T47D (cell line): ENCODE measurements at regions not wholly inside any gene's neighbourhood (a gene's known extent, or its start where the extent isn't known, plus 50 kb on each side); places are given as distances from the start of the nearest gene placed in this dataset.
A peak's percentile ranks its signal among the peaks of the same experiment; 100 is the strongest.

ENCODE experiments used
- DNase-seq, 2 experiments: peaks; one replicate each; pipeline versions ENCODE4 v3.0.0 to v3.0.0-alpha.2; 2011 to 2012; ENCODE audit warnings: low read depth in 1 of 2, low spot score in 1 of 2
- JUND ChIP-seq: IDR thresholded peaks from 2 replicates; pipeline ENCODE4 v1.6.1; 2012; ENCODE audit warnings: low read depth
- in situ Hi-C: cut with HindIII; loops from 2 replicates; pipeline ENCODE4 v1.10.0; 2016; ENCODE audit warnings: low sequenced_read_pairs, low pct_unique_long_range_greater_than_20kb

- no peak for TF ChIP-seq JUND
- DNase-seq: peak; percentile 12 to 37
- in situ Hi-C loops: no loop called here
These were observed 63.8 kb upstream of the TAPT1 start for GRCh38 chr4:16289897-16290554.

- DNase-seq: no peak
These were observed 57.8 kb upstream of the TAPT1 start for GRCh38 chr4:16284050-16284449.

GRCh38 chr4:16278178-16278577 is 51.9 kb upstream of the TAPT1 start:
- in situ Hi-C loops: no loop called here
- TF ChIP-seq JUND: no peak
- DNase-seq: peak in 1 of 2 experiments; percentile 2

More at GRCh38 chr4:16284050-16284449, 57.8 kb upstream of the TAPT1 start:
- no peak for TF ChIP-seq JUND
- in situ Hi-C loops: no loop called here
